H9 (cell line): ENCODE measurements at regions not wholly inside any gene's neighbourhood (a gene's known extent, or its start where the extent isn't known, plus 50 kb on each side); places are given as distances from the start of the nearest gene placed in this dataset.

Source experiments
- DNase-seq: peaks from one replicate; pipeline ENCODE4 v3.0.0-alpha.2; 2017
- H2AFZ ChIP-seq: one replicate; pipeline ENCODE4 v1.6.1; 2013; ENCODE audit warnings: mild to moderate bottlenecking, low read length, control low read depth, moderate library complexity
- H2AK5ac ChIP-seq: 2 replicates; pipeline ENCODE4 v1.6.1; 2013; ENCODE audit warnings: low read length, control low read depth, mixed read lengths; ENCODE audit not compliant: insufficient read length
- H2BK120ac ChIP-seq: one replicate; pipeline ENCODE4 v1.6.1; 2013; ENCODE audit warnings: low read depth, mild to moderate bottlenecking, low read length, control low read depth, inconsistent platforms; ENCODE audit not compliant: poor library complexity, severe bottlenecking
- H2BK12ac ChIP-seq: 2 replicates; pipeline ENCODE4 v1.6.1; 2013; ENCODE audit warnings: low read length, control low read depth, mixed read lengths, low read depth; ENCODE audit not compliant: insufficient read length
- H2BK15ac ChIP-seq: 2 replicates; pipeline ENCODE4 v1.6.1; 2013; ENCODE audit warnings: low read depth, low read length, control low read depth
- H2BK20ac ChIP-seq: one replicate; pipeline ENCODE4 v1.6.1; 2013; ENCODE audit warnings: low read depth, mild to moderate bottlenecking, low read length, control low read depth, inconsistent platforms; ENCODE audit not compliant: poor library complexity, severe bottlenecking
- H2BK5ac ChIP-seq: 2 replicates; pipeline ENCODE4 v1.6.1; 2013; ENCODE audit warnings: low read length, control low read depth, mixed read lengths; ENCODE audit not compliant: insufficient read length
- H3K14ac ChIP-seq: 2 replicates; pipeline ENCODE4 v1.6.1; 2013; ENCODE audit warnings: low read length, control low read depth; ENCODE audit not compliant: insufficient read depth
- H3K18ac ChIP-seq: 2 replicates; pipeline ENCODE4 v1.6.1; 2013; ENCODE audit warnings: low read depth, mild to moderate bottlenecking, mixed read lengths, low read length, control low read depth; ENCODE audit not compliant: insufficient read length
- H3K23ac ChIP-seq: 2 replicates; pipeline ENCODE4 v1.6.1; 2013; ENCODE audit warnings: low read length, control low read depth, mixed read lengths, low read depth; ENCODE audit not compliant: insufficient read length
- H3K23me2 ChIP-seq: 2 replicates; pipeline ENCODE4 v1.6.1; 2013; ENCODE audit warnings: low read depth, mild to moderate bottlenecking, mixed read lengths, low read length, control low read depth; ENCODE audit not compliant: insufficient read length, poor library complexity, severe bottlenecking
- H3K27ac ChIP-seq: 2 replicates; pipeline ENCODE4 v1.5.1; 2013; ENCODE audit warnings: low read length, control low read depth, mixed read lengths, low read depth; ENCODE audit not compliant: insufficient read length
- H3K27me3 ChIP-seq: 2 replicates; pipeline ENCODE4 v1.6.1; 2013; ENCODE audit warnings: low read length, control low read depth, inconsistent platforms; ENCODE audit not compliant: insufficient read depth
- H3K4ac ChIP-seq: 2 replicates; pipeline ENCODE4 v1.6.1; 2013; ENCODE audit warnings: low read depth, mild to moderate bottlenecking, control low read depth, inconsistent platforms, low read length, moderate library complexity
- H3K4me1 ChIP-seq: 2 replicates; pipeline ENCODE4 v1.6.1; 2013; ENCODE audit warnings: low read length, control low read depth, inconsistent platforms; ENCODE audit not compliant: insufficient read depth
- H3K4me2 ChIP-seq: 2 replicates; pipeline ENCODE4 v1.6.1; 2013; ENCODE audit warnings: low read length, control low read depth, mixed read lengths; ENCODE audit not compliant: insufficient read length, insufficient read depth
- H3K56ac ChIP-seq: 2 replicates; pipeline ENCODE4 v1.6.1; 2013; ENCODE audit warnings: low read depth, mild to moderate bottlenecking, mixed read lengths, low read length, control low read depth; ENCODE audit not compliant: insufficient read length
- H3K79me1 ChIP-seq: 2 replicates; pipeline ENCODE4 v1.6.1; 2013; ENCODE audit warnings: low read depth, mild to moderate bottlenecking, moderate library complexity, low read length, control low read depth, inconsistent platforms; ENCODE audit not compliant: insufficient read depth, poor library complexity, severe bottlenecking
- H3K79me2 ChIP-seq: 2 replicates; pipeline ENCODE4 v1.6.1; 2013; ENCODE audit warnings: low read length, control low read depth, inconsistent platforms; ENCODE audit not compliant: insufficient read depth
- H3K9ac ChIP-seq: 2 replicates; pipeline ENCODE4 v1.6.1; 2013; ENCODE audit warnings: low read length, control low read depth, mixed read lengths; ENCODE audit not compliant: insufficient read length; ENCODE audit errors: extremely low read depth
- H3K9me3 ChIP-seq: one replicate; pipeline ENCODE4 v1.6.1; 2013; ENCODE audit warnings: low read depth, low read length, inconsistent platforms; ENCODE audit not compliant: control insufficient read depth
- H3T11ph ChIP-seq: one replicate; pipeline ENCODE4 v1.6.1; 2013; ENCODE audit warnings: mild to moderate bottlenecking, low read length, control low read depth, inconsistent platforms
- H4K20me1 ChIP-seq: one replicate; pipeline ENCODE4 v1.6.1; 2013; ENCODE audit not compliant: control insufficient read depth, insufficient read length, insufficient read depth
- H4K5ac ChIP-seq: 2 replicates; pipeline ENCODE4 v1.6.1; 2013; ENCODE audit warnings: low read depth, mild to moderate bottlenecking, mixed read lengths, low read length, control low read depth; ENCODE audit not compliant: insufficient read length
- H4K8ac ChIP-seq: replicated peaks from 2 replicates; pipeline ENCODE4 v1.6.1; 2013; ENCODE audit warnings: low read length, control low read depth, mixed read lengths, low read depth; ENCODE audit not compliant: insufficient read length
- H4K91ac ChIP-seq: 2 replicates; pipeline ENCODE4 v1.6.1; 2013; ENCODE audit warnings: low read depth, mild to moderate bottlenecking, moderate library complexity, mixed read lengths, low read length, control low read depth; ENCODE audit not compliant: insufficient read length
- H3K27ac Mint-ChIP-seq, 3 experiments: 2 replicates in 2 of 3; 3 replicates in 1 of 3; pipeline ENCODE4 v1.8.0; 2020 to 2021; ENCODE audit warnings: mixed read lengths in 3 of 3, mild to moderate bottlenecking in 1 of 3, moderate library complexity in 1 of 3
- H3K27me3 Mint-ChIP-seq: 2 replicates; pipeline ENCODE4 v1.8.0; 2021; ENCODE audit warnings: low read depth, mild to moderate bottlenecking, moderate library complexity, mixed read lengths
- H3K36me3 Mint-ChIP-seq, 3 experiments: 2 replicates in 2 of 3; 3 replicates in 1 of 3; pipeline ENCODE4 v1.8.0; 2020 to 2021; ENCODE audit warnings: low read depth in 3 of 3, mixed read lengths in 3 of 3; ENCODE audit not compliant: insufficient read depth in 1 of 3
- H3K4me1 Mint-ChIP-seq, 2 experiments: 2 replicates each; pipeline ENCODE4 v1.8.0; 2020; ENCODE audit warnings: mixed read lengths in 2 of 2
- H3K4me3 Mint-ChIP-seq, 2 experiments: 2 replicates in 1 of 2; 3 replicates in 1 of 2; pipeline ENCODE4 v1.8.0; 2020 to 2021; ENCODE audit warnings: mild to moderate bottlenecking in 2 of 2, mixed read lengths in 2 of 2, moderate library complexity in 1 of 2
- H3K9me3 Mint-ChIP-seq, 2 experiments: 2 replicates in 1 of 2; 3 replicates in 1 of 2; pipeline ENCODE4 v1.8.0; 2020; ENCODE audit warnings: mild to moderate bottlenecking in 2 of 2, mixed read lengths in 2 of 2, moderate library complexity in 1 of 2
- CTCF ChIP-seq: fragments of 200-600 bp; sonication (generic); conservative IDR thresholded peaks from 3 replicates; pipeline ENCODE4 v1.8.0; 2021; ENCODE audit warnings: antibody characterized with exemption, mild to moderate bottlenecking
- WGBS: extraction: QIAGEN DNeasy Blood & Tissue Kit; methylation state at CpG from one replicate; pipeline ENCODE4 v1.1.7; 2013; ENCODE audit warnings: missing lambda C conversion rate, low lambda C conversion rate, mixed read lengths; ENCODE audit not compliant: insufficient read length; ENCODE audit errors: extremely low coverage; 5-methylcytosine and 5-hydroxymethylcytosine counted together

GRCh38 chr6:140504776-140505175 lies 1130.3 kb upstream of the CITED2 start:
- no peak for DNase-seq
- Histone ChIP-seq H3K79me1 (no peaks in the 10 kb centered on the region), H4K8ac (no peak overlapping the region), H4K5ac (no peak overlapping the region), H3K23me2 (no peaks in the 10 kb centered on the region), H3K27me3 (no peaks in the 10 kb centered on the region), H2AK5ac (no peak overlapping the region), H4K91ac (no peak overlapping the region), H3K9me3 (no peaks in the 10 kb centered on the region), H3K79me2 (no peaks in the 10 kb centered on the region), H2BK20ac (no peak overlapping the region), H3K18ac (no peak overlapping the region), H3K9ac (no peak overlapping the region), H3K23ac (no peak overlapping the region), H3K4me1 (no peaks in the 10 kb centered on the region), H3K4ac (no peak overlapping the region), H2AFZ (no peak overlapping the region), H3K14ac (no peak overlapping the region), H3K56ac (no peak overlapping the region), H3T11ph (no peak overlapping the region), H3K27ac (no peak overlapping the region), H2BK15ac (no peak overlapping the region), H4K20me1 (no peaks in the 10 kb centered on the region), H3K4me2 (no peak overlapping the region), H2BK120ac (no peak overlapping the region), H2BK5ac (no peak overlapping the region), H2BK12ac (no peak overlapping the region)
- Mint-ChIP-seq H3K36me3 (no peaks in the 10 kb centered on the region), H3K9me3 (no peaks in the 10 kb centered on the region), H3K27ac (no peak overlapping the region), H3K4me1 (no peaks in the 10 kb centered on the region), H3K27me3 (no peaks in the 10 kb centered on the region), H3K4me3 (no peak overlapping the region)
- TF ChIP-seq CTCF, result no peak
- no CpG with 5 or more reads among the region's 1 CpG for WGBS
